PC-9 (cell line): ENCODE measurements at regions not wholly inside any gene's neighbourhood (a gene's known extent, or its start where the extent isn't known, plus 50 kb on each side); places are given as distances from the start of the nearest gene placed in this dataset.

Experiments used
- BruUV-seq: library from RNA; stranded (reverse); fragments of 400-500 nt; replicated peaks from 2 replicates; lab custom pipeline; 2021; lab: Mats Ljungman, UMichigan
- CTCF ChIA-PET: fragments of 300-600 bp; sonication (Branson Sonifier 250); formaldehyde crosslinking; loops from one replicate; lab custom pipeline; 2022; ENCODE audit warnings: antibody characterized with exemption; lab: Charles Lee
- POLR2A ChIA-PET: fragments of 300-600 bp; sonication (Branson Sonifier 250); formaldehyde crosslinking; loops from one replicate; lab custom pipeline; 2022; ENCODE audit warnings: antibody characterized with exemption; ENCODE audit not compliant: unreplicated experiment; lab: Charles Lee
- DNase-seq, 2 experiments: peaks; one replicate each; pipeline versions ENCODE4 v3.0.0 to v3.0.0-alpha.2; 2015 to 2022; ENCODE audit warnings: mixed read lengths in 1 of 2
- H2AFZ ChIP-seq: fragments of 200-600 bp; sonication (generic); 2 replicates; pipeline ENCODE4 v1.8.1; 2017; ENCODE audit warnings: antibody characterized with exemption
- H3F3A ChIP-seq: fragments of 200-600 bp; sonication (generic); 2 replicates; pipeline ENCODE4 v1.8.1; 2017; ENCODE audit warnings: antibody characterized with exemption, mild to moderate bottlenecking, low read depth; ENCODE audit not compliant: insufficient read depth
- H3K27ac ChIP-seq: fragments of 200-600 bp; sonication (generic); 2 replicates; pipeline ENCODE4 v1.6.1; 2016; ENCODE audit warnings: mixed run types
- H3K27me3 ChIP-seq: fragments of 200-600 bp; sonication (generic); 2 replicates; pipeline ENCODE4 v1.6.1; 2016; ENCODE audit warnings: low read depth, mixed run types; ENCODE audit not compliant: insufficient read depth
- H3K36me3 ChIP-seq: fragments of 200-600 bp; sonication (generic); 2 replicates; pipeline ENCODE4 v1.6.1; 2016; ENCODE audit warnings: low read depth, mixed run types
- H3K4me1 ChIP-seq: fragments of 200-600 bp; sonication (generic); replicated peaks from 2 replicates; pipeline ENCODE4 v1.6.1; 2016; ENCODE audit warnings: mixed run types; ENCODE audit not compliant: insufficient read depth
- H3K4me2 ChIP-seq: fragments of 200-600 bp; sonication (generic); 2 replicates; pipeline ENCODE4 v1.6.1; 2017; ENCODE audit warnings: mixed run types
- H3K4me3 ChIP-seq: fragments of 200-600 bp; sonication (generic); 2 replicates; pipeline ENCODE4 v1.6.1; 2016; ENCODE audit warnings: mixed run types
- H3K79me2 ChIP-seq: fragments of 200-600 bp; sonication (generic); 2 replicates; pipeline ENCODE4 v1.6.1; 2017; ENCODE audit warnings: low read depth, mixed run types
- H3K9me2 ChIP-seq: fragments of 200-600 bp; sonication (generic); 2 replicates; pipeline ENCODE4 v1.8.1; 2017; ENCODE audit warnings: mild to moderate bottlenecking; ENCODE audit not compliant: insufficient read depth
- H3K9me3 ChIP-seq: fragments of 200-600 bp; sonication (generic); 2 replicates; pipeline ENCODE4 v1.8.1; 2016; ENCODE audit warnings: low read depth; ENCODE audit not compliant: insufficient read depth
- H4K20me1 ChIP-seq: fragments of 200-600 bp; sonication (generic); 2 replicates; pipeline ENCODE4 v1.8.1; 2017; ENCODE audit not compliant: insufficient read depth
- CTCF ChIP-seq: fragments of 200-600 bp; sonication (generic); conservative IDR thresholded peaks from 2 replicates; pipeline ENCODE4 v1.6.1; 2017; ENCODE audit warnings: mixed run types, antibody characterized with exemption, mild to moderate bottlenecking, moderate library complexity
- EZH2 ChIP-seq: fragments of 200-600 bp; sonication (generic); IDR thresholded peaks from 2 replicates; pipeline ENCODE4 v1.8.0; 2017; ENCODE audit warnings: antibody characterized with exemption, low read depth
- intact Hi-C: fragments of 100-400 bp; cut with micrococcal nuclease; formaldehyde crosslinking; loops from one replicate; pipeline ENCODE4 v1.10.0; 2022; ENCODE audit not compliant: unreplicated experiment

GRCh38 chrX:46308110-46308509 lies 237.1 kb downstream of the ZNF674 start:
- Histone ChIP-seq H3K9me3 (no peaks in the 10 kb centered on the region), H3K4me1 (no peaks in the 10 kb centered on the region), H3K27ac (no peak overlapping the region), H3K4me3 (no peak overlapping the region), H3F3A (no peaks in the 10 kb centered on the region), H2AFZ (no peak overlapping the region), H4K20me1 (no peaks in the 10 kb centered on the region), H3K36me3 (no peaks in the 10 kb centered on the region), H3K79me2 (no peaks in the 10 kb centered on the region), H3K9me2 (no peaks in the 10 kb centered on the region), H3K27me3 (no peaks in the 10 kb centered on the region), H3K4me2 (no peak overlapping the region)
- ChIA-PET CTCF (no interaction called here), POLR2A (no interaction called here)
- no peak for DNase-seq
- no TSS peak for BruUV-seq
- TF ChIP-seq CTCF = no peak
- no peak for TF ChIP-seq EZH2
- intact Hi-C loops = no loop called here

- ChIA-PET POLR2A (no interaction called here), CTCF (no interaction called here)
- no TSS peak for BruUV-seq
- Histone ChIP-seq H3K4me1 (no peaks in the 10 kb centered on the region), H4K20me1 (no peaks in the 10 kb centered on the region), H3K4me2 (no peak overlapping the region), H3K27me3 (no peaks in the 10 kb centered on the region), H3F3A (no peaks in the 10 kb centered on the region), H3K27ac (no peak overlapping the region), H3K79me2 (no peaks in the 10 kb centered on the region), H2AFZ (no peak overlapping the region), H3K9me2 (no peaks in the 10 kb centered on the region), H3K36me3 (no peaks in the 10 kb centered on the region), H3K9me3 (no peaks in the 10 kb centered on the region), H3K4me3 (no peak overlapping the region)
- intact Hi-C loops = no loop called here
- DNase-seq = no peak
- TF ChIP-seq EZH2 (no peak), CTCF (no peak)
These were observed 239.1 kb downstream of the ZNF674 start for GRCh38 chrX:46306103-46306502.

GRCh38 chrX:46305431-46305830 lies 239.8 kb downstream of the ZNF674 start:
- H3K27me3 ChIP-seq = no peaks in the 10 kb centered on the region
- no peaks in the 10 kb centered on the region for H3K4me1 ChIP-seq
- intact Hi-C loops = no loop called here

More at GRCh38 chrX:46305431-46305830, 239.8 kb downstream of the ZNF674 start:
- H3K4me2 ChIP-seq = no peak overlapping the region
- no peaks in the 10 kb centered on the region for H3K9me3 ChIP-seq
- no peak for TF ChIP-seq EZH2
- TF ChIP-seq CTCF = no peak
- no TSS peak for BruUV-seq
- H2AFZ ChIP-seq = no peak overlapping the region
- no peaks in the 10 kb centered on the region for H3K9me2 ChIP-seq
- ChIA-PET POLR2A (no interaction called here), CTCF (no interaction called here)
- no peaks in the 10 kb centered on the region for H4K20me1 ChIP-seq
- H3K4me3 ChIP-seq = no peak overlapping the region
- no peaks in the 10 kb centered on the region for H3K36me3 ChIP-seq
- DNase-seq = no peak
- H3K79me2 ChIP-seq = no peaks in the 10 kb centered on the region
- no peaks in the 10 kb centered on the region for H3F3A ChIP-seq
- no peak overlapping the region for H3K27ac ChIP-seq
